ENCODE measurements at regions not wholly inside any gene's neighbourhood (a gene's known extent, or its start where the extent isn't known, plus 50 kb on each side); places are given as distances from the start of the nearest gene placed in this dataset.
"Not testable (repeated sequence)": the region's sequence is repeated elsewhere in the genome, so short reads cannot be mapped to it uniquely, and the experiment has no call there.

DNA sequence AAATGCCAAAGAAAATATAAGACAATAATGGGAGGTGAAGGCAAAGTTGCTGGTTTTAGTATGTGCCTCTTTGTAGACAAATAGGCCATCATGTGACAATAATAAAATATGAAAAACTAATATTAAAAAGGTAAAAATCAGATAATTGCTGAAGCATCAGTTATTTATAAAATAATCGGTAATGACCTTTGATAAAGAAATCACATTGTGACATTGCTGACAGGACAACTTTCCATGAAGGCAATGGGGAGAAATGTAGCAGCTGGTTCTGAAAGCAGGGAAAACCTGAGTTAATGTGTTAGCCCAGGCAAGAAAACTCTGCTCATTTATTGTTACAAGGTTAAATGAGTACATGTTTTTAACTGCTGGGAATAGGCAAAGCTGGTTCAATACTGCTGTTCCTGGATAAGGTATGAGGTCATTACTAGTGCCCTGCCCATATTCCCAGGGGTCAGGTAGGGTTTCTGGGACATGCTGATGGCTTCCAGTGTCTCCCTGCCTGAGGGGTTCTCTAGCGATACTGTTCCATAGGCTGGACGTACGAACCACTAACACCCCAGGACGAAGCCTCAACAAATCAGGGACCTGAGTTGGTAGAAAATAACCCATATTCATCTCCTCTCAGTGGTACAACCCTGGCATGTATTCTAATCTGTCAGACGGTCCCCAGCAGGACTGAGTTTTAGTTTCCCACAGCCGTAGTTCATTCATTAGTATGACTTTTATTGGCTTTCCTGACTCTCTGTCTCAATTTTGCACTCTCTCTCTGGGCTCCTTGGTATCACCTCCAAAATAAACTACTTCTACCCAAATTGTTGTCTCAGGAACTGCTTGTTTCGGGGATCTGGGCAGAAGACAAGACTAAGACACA lies 355.9 kb downstream of the TXNL1 start:
- Histone ChIP-seq H3K27ac (no peak overlapping the region), H3K9me3 (no peaks in the 10 kb centered on the region), H3K4me1 (no peaks in the 10 kb centered on the region), H3K27me3 (ENCODE audit: insufficient read depth in 3 of 3, low read length in 2 of 3) (no peaks in the 10 kb centered on the region), H3K36me3 (ENCODE audit: insufficient read depth in 1 of 2, low read depth in 1 of 2) (no peaks in the 10 kb centered on the region), H3K4me3 (no peak overlapping the region)
- 92 to 94% (median 93%) methylated on average over 8 of the region's 8 CpGs for WGBS, 3 donors
- DNase-seq, result no peak
- ATAC-seq, result no peak
- TF ChIP-seq, protein P1, sequence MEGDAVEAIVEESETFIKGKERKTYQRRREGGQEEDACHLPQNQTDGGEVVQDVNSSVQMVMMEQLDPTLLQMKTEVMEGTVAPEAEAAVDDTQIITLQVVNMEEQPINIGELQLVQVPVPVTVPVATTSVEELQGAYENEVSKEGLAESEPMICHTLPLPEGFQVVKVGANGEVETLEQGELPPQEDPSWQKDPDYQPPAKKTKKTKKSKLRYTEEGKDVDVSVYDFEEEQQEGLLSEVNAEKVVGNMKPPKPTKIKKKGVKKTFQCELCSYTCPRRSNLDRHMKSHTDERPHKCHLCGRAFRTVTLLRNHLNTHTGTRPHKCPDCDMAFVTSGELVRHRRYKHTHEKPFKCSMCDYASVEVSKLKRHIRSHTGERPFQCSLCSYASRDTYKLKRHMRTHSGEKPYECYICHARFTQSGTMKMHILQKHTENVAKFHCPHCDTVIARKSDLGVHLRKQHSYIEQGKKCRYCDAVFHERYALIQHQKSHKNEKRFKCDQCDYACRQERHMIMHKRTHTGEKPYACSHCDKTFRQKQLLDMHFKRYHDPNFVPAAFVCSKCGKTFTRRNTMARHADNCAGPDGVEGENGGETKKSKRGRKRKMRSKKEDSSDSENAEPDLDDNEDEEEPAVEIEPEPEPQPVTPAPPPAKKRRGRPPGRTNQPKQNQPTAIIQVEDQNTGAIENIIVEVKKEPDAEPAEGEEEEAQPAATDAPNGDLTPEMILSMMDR (IDR thresholded peaks at IDR 0.05), result no peak
- intact Hi-C loops (cut with DNase I), result no loop called here

DNA sequence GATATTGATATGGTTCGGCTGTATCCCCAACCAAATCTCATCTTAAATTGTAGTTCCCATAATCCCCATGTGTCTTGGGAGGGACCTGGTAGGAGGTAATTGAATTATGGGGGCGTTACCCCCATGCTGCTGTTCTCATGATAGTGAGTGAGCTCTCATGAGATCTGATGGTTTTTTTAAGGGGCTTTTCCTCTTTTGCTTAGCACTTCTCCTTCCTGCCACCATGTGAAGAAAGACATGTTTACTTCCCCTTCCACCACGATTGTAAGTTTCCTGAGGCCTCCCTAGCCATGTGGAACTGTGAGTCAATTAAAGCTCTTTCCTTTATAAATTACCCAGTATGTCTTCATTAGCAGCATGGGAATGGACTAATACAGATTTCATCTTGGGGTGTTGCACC lies 358.6 kb downstream of the TXNL1 start:
- DNase-seq; ATAC-seq; H3K4me1 ChIP-seq; H3K9me3 ChIP-seq; H3K36me3 ChIP-seq (ENCODE audit: insufficient read depth in 1 of 2, low read depth in 1 of 2); H3K27me3 ChIP-seq (ENCODE audit: insufficient read depth in 3 of 3, low read length in 2 of 3); intact Hi-C loops (cut with DNase I); H3K4me3 ChIP-seq; H3K27ac ChIP-seq: not testable (repeated sequence)
- 75 to 80% (median 80%) methylated on average over 3 of the region's 3 CpGs for WGBS, 3 donors

DNA sequence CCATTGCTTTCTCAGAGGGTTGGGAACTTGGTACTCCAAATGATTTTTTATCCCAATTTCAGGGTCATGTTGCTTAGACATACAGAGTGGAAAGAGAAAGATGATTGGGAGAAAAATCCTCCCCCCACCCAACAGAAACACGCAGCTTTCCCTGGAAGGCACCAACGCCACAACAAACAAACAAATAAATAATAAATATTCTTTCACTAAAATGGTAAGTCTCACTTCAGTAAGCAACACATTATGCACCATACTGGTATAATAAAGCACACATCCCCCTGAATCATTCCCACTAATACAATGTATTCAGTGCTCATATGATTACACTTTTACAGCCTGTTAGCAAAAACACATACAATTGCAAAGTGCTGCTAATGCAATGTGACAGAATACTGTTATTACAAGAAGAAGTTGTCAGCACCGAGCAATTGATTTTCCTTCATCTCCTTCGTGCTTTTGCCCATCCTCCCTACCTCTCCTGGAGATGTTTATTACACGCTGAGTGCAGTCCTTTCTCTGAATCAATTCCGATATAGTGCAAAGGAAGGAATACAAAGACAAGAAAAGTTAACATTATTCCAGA lies 359.9 kb downstream of the TXNL1 start:
- intact Hi-C loops (cut with DNase I), result no loop called here
- Histone ChIP-seq H3K27me3 (ENCODE audit: insufficient read depth in 3 of 3, low read length in 2 of 3) (no peaks in the 10 kb centered on the region), H3K9me3 (no peaks in the 10 kb centered on the region), H3K4me1 (no peaks in the 10 kb centered on the region), H3K36me3 (ENCODE audit: insufficient read depth in 1 of 2, low read depth in 1 of 2) (no peaks in the 10 kb centered on the region), H3K4me3 (no peak overlapping the region), H3K27ac (no peak overlapping the region)
- TF ChIP-seq, protein P1 (IDR thresholded peaks at IDR 0.05), result no peak
- ATAC-seq (no peak), DNase-seq (no peak)
- WGBS, 3 donors, result 72 to 78% (median 72%) methylated on average over 6 of the region's 6 CpGs

DNA sequence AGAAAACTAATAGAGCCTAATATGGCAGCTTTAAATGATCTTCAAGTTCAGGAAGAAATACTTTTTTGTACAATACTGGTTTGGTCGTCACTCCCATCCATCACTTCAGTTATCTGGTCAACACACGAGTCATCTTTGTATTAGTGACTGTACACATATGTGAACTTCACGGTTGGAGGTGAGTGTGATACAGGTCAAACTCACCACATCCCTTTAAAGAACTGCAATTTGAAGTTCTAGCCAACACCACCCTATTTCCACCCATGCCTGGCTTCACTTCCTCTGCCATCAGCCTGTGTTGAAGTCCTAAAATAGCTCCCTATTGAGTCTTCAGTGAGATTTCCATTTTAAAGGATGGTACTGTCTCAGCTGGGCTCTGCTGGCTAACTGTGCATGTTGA lies 361.9 kb downstream of the TXNL1 start:
- no peaks in the 10 kb centered on the region for H3K36me3 ChIP-seq (ENCODE audit: insufficient read depth in 1 of 2, low read depth in 1 of 2)
- intact Hi-C loops (cut with DNase I), result no loop called here
- TF ChIP-seq, protein P1 (IDR thresholded peaks at IDR 0.05), result no peak
- DNase-seq, result no peak
- ATAC-seq, result no peak
- no peak overlapping the region for H3K27ac ChIP-seq
- no peaks in the 10 kb centered on the region for H3K4me1 ChIP-seq
- no peaks in the 10 kb centered on the region for H3K27me3 ChIP-seq (ENCODE audit: insufficient read depth in 3 of 3, low read length in 2 of 3)
- H3K4me3 ChIP-seq, result no peak overlapping the region
- WGBS, 3 donors, result 88 to 94% (median 93%) methylated on average over 3 of the region's 3 CpGs
- H3K9me3 ChIP-seq, result no peaks in the 10 kb centered on the region

DNA sequence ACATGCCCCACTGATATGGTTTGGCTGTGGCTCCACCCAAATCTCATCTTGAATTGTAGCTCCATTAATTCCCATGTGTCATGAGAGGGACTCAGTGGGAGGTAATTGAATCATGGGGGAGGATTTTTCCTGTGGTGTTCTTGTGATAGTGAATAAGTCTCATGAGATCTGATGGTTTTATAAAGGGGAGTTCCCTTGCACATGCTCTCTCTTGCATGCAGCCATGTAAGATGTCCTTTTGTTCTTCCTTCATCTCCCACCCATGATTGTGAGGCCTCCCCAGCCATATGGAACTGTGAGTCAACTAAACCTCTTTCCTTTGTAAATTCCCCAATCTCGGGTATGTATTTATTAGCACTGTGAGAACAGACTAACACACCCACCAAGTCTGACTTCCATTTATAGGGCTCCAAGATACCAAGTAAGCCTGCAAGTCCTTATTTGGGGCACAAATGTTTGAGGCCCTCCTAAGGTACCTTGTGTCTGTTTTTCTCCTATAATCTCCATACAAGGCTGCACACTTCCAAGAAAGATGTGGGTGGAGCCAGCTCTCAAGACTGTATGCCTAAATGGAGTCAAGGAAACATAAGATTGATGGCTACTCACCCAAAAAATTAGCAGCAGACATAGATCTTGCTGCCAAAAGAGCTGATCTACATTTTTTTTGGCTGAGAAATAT lies 364.7 kb downstream of the TXNL1 start:
- TF ChIP-seq, protein P1 (IDR thresholded peaks at IDR 0.05), result no peak
- Histone ChIP-seq H3K27ac (no peak overlapping the region), H3K36me3 (ENCODE audit: insufficient read depth in 1 of 2, low read depth in 1 of 2) (no peaks in the 10 kb centered on the region), H3K27me3 (ENCODE audit: insufficient read depth in 3 of 3, low read length in 2 of 3) (no peaks in the 10 kb centered on the region), H3K9me3 (no peaks in the 10 kb centered on the region), H3K4me1 (no peaks in the 10 kb centered on the region), H3K4me3 (no peak overlapping the region)
- WGBS, 3 donors, result 94 to 100% (median 95%) methylated on average over 1 of the region's 1 CpG
- ATAC-seq, result no peak
- intact Hi-C loops (cut with DNase I), result no loop called here
- no peak for DNase-seq

All from psoas muscle (tissue), 7 donors.